NB4 (cell line): ENCODE measurements at regions not wholly inside any gene's neighbourhood (a gene's known extent, or its start where the extent isn't known, plus 50 kb on each side); places are given as distances from the start of the nearest gene placed in this dataset.

ENCODE experiments used
- DNase-seq: peaks from one replicate; pipeline ENCODE4 v3.0.0; 2010; ENCODE audit warnings: low read depth
- H3K4me3 ChIP-seq: one replicate; pipeline ENCODE4 v1.5.1; 2011; ENCODE audit warnings: mild to moderate bottlenecking, low read depth, low read length, moderate library complexity
- MAX ChIP-seq: IDR thresholded peaks from 2 replicates; pipeline ENCODE4 v1.6.1; 2011; ENCODE audit warnings: low read depth, low read length
- MYC ChIP-seq: IDR thresholded peaks from 2 replicates; pipeline ENCODE4 v1.6.1; 2011; ENCODE audit warnings: low read depth, low read length
- POLR2A ChIP-seq: IDR thresholded peaks from 2 replicates; pipeline ENCODE4 v1.6.1; 2011; ENCODE audit warnings: mild to moderate bottlenecking; ENCODE audit not compliant: insufficient read length; ENCODE audit errors: extremely low read depth
- TF ChIP-seq, protein P1 (sequence below): IDR thresholded peaks from one replicate; pipeline ENCODE4 v1.5.1; 2012; ENCODE audit warnings: low read depth, low read length

DNA sequence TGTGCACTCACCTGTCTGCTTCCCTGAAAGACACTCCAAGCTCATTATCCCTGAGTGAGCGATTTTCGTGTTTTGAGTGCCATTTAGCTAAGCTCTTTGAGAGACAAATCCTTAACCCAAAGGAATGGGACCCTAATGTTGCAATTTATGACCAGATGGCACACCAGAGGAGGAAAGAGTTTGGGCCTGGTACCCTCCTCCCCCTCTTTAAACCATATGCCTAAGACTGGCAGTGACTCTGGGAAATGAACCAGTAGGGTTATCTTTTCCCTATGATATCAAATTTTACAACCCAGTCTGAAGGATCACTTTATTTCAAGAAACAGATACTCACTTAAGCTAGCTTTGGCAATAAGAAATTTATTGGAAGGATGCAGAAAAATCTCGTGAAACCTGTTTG lies 550.4 kb downstream of the TOX3 start:
- DNase-seq = no peak
- TF ChIP-seq MYC = no peak
- TF ChIP-seq MAX = no peak
- TF ChIP-seq, protein P1, sequence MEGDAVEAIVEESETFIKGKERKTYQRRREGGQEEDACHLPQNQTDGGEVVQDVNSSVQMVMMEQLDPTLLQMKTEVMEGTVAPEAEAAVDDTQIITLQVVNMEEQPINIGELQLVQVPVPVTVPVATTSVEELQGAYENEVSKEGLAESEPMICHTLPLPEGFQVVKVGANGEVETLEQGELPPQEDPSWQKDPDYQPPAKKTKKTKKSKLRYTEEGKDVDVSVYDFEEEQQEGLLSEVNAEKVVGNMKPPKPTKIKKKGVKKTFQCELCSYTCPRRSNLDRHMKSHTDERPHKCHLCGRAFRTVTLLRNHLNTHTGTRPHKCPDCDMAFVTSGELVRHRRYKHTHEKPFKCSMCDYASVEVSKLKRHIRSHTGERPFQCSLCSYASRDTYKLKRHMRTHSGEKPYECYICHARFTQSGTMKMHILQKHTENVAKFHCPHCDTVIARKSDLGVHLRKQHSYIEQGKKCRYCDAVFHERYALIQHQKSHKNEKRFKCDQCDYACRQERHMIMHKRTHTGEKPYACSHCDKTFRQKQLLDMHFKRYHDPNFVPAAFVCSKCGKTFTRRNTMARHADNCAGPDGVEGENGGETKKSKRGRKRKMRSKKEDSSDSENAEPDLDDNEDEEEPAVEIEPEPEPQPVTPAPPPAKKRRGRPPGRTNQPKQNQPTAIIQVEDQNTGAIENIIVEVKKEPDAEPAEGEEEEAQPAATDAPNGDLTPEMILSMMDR = no peak
- no peak for TF ChIP-seq POLR2A
- H3K4me3 ChIP-seq = no peak overlapping the region

DNA sequence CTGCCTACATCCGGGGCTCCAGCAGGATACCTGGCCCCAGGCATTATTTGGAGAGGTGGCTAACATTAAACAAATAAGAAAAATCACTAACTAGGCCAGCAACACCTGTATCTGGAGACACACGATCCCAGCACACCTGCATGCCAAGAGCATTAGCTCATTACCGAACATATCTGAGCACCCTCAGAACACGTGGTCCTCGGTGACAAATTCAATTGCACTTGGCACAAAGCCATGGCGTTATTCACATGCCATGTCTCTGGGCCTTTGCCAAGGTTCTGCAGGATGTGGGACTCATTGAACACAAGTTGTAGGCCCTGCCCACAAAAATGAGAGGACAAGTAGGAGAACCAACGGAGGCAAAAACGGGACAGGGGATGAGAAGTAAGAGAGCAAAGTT lies 552.3 kb downstream of the TOX3 start:
- no peak overlapping the region for H3K4me3 ChIP-seq
- DNase-seq = no peak
- TF ChIP-seq MYC (no peak), MAX (no peak)
- TF ChIP-seq, protein P1 = no peak

DNA sequence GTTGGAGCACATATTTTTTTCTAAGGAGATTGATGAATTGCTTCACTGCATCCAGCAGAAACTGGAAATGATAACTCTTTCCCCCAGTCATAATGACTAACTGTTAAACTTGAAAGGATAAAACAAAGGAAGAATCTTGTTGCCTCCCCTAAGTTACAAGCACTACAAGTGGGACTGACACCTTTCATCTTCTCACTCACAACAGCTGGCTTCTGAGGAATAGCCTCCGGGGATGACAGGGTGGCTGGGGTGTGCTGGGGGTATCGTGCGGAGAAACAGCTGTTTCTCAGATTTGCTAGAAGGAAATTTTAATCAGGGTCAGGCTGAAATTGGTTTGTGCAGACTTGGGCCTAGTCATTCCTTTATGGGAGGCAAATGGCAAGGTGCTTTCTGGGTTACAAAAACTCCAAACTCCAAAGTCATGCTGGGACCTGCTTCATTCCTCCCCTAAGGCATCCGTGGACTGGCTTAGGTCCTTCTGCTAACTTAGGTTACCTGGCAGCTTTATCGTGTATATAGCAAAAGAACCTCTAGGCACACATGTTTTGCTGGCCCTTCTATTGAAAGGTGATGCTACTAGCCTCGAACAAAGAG lies 557.2 kb downstream of the TOX3 start:
- TF ChIP-seq POLR2A = no peak
- no peak for TF ChIP-seq MYC
- no peak for TF ChIP-seq MAX
- TF ChIP-seq, protein P1 = no peak
- no peak for DNase-seq
- H3K4me3 ChIP-seq = no peak overlapping the region

GRCh38 chr16:51988977-51989376 lies 558.0 kb downstream of the TOX3 start:
- TF ChIP-seq, protein P1 = no peak
- TF ChIP-seq POLR2A (no peak), MAX (no peak), MYC (no peak)
- DNase-seq = no peak

DNA sequence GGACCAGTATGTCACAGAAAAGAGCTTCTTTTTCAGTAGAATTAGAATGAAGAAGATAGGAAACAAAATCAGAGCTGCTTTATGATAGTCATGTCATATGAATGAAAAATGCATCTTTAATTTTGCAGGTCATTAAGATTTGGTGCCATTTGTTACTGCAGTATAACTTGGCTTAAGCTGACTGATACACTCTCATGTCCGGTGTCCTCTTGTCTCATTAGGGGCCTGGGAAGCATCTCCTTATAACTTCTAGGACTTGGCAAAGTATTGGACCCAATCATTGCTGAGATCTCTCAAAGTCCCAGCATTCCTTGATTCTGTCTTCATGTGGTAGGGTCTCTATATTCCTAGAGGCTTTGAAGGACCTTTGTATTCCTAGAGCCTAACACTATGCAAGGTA lies 559.4 kb downstream of the TOX3 start:
- DNase-seq = no peak
- no peak overlapping the region for H3K4me3 ChIP-seq
- TF ChIP-seq, protein P1 = no peak
- no peak for TF ChIP-seq MYC
- no peak for TF ChIP-seq MAX
- TF ChIP-seq POLR2A = no peak

More at GRCh38 chr16:51988977-51989376, 558.0 kb downstream of the TOX3 start:
- H3K4me3 ChIP-seq = no peak overlapping the region
